Mesenteric fat pad (tissue), 1 donor: ENCODE measurements at regions not wholly inside any gene's neighbourhood (a gene's known extent, or its start where the extent isn't known, plus 50 kb on each side); places are given as distances from the start of the nearest gene placed in this dataset.
"Not testable (repeated sequence)": the region's sequence is repeated elsewhere in the genome, so short reads cannot be mapped to it uniquely, and the experiment has no call there.

ENCODE experiments used
- DNase-seq: peaks from one replicate; pipeline ENCODE4 v3.0.0-alpha.2; 2020; ENCODE audit warnings: low spot score
- donor health status: DM: yes; HTN: yes; CAD: no.

DNA sequence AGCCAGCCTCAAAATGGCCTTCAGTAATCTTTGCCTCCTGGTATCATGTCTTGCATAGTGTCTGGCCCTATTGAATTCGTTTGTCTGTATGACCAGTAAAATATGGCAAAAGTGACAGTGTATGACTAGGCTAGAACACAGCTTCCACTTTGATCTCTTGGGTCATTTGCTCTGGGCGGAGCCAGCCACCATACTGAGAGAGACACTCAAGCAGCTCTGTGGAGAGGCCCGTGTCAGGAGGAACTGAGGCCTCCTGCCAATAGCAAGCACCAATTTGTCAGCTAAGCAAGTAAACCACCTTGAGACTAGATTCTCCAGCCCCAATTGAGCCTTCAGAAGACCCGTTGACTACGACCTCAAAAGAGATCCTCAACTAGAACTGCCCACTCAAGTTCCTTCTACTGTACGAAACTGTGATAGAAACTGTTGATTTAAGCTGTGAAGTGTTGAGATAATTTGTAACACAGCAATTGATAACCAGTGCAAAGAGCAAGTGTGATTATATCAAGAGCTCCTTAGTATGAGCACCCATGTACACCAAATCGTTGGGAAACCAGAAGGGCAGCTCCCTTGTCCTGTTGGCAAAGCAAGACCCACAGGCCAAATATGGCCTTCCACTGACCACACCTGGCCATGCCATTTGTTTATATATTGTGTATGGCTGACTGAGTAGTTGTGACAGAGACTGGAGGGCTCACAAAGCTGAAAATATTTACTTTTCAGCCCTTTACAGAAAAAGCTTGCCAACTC lies 52.7 kb upstream of the SERBP1 start:
- no peak for DNase-seq

DNA sequence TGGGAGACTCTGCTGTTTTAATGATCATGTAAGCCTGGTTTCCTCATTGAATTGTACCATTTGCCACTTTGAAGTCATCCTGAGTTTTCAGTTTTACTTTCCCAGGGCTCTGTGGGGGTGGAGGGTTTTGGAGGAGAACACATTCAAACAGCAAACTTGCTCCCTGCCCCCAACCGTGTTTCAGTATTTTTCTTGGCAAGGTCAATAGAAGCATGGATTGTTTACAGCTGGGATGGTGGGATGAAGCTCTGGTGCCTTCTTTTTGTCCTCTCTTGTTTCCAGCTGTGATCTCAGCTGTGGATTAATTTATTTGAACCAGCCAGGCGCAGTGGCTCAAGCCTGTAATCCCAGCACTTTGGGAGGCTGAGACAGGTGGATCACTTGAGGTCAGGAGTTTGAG lies 54.3 kb upstream of the SERBP1 start:
- no peak for DNase-seq

DNA sequence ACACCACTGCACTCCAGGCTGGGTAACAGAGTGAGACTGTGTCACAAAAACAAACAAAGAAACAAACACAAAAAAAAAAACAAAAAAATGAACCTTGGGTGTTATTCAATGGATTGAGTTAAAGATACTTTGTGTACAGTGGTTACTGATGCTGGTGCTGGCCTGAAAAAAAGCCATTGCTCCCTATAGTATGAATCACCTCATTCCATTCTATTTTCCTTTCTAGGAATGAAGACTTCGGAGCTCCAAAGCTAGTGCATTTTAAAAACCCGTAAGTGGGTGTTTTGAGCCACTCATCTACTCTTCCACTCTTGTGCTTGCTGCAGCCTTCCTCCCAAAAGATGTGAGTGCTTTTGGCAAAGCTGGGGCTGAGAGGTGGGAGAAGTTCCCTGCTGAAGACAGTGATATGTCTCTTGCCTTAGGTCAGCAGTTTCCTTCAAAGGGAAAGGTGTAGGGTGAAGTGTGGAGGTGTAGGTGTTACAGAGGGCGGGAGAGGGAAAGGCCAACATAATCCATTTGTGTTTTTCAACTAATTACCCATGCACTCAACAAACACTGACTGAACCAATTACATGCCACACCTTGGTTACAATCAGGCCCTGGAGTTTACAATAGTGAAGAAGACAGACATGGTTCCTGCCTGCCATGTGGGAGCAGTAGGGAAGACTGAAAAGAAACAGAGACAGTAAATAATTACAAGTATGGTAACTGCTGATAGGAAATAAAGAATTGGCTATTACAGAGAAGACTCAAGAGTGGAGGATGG lies 55.0 kb upstream of the SERBP1 start:
- DNase-seq = no peak

DNA sequence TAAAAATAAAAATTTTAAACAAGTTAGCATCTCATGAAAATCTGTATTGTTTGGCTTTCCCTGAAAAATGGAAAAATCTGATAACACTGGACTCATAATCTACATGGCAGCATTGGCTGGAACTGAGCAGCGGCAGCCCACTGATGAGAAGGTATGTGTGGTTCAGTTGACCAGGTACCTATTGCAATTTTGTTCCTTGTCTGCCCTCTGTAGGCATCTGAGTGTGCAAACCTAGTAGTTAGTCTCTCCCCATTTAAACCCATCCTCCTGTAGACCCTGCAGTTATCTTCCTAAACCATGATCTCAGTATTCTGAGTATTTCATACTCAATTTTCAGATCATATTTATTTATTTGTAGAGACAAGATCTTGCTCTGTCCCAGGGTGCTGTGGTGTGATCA lies 59.4 kb upstream of the SERBP1 start:
- no peak for DNase-seq

DNA sequence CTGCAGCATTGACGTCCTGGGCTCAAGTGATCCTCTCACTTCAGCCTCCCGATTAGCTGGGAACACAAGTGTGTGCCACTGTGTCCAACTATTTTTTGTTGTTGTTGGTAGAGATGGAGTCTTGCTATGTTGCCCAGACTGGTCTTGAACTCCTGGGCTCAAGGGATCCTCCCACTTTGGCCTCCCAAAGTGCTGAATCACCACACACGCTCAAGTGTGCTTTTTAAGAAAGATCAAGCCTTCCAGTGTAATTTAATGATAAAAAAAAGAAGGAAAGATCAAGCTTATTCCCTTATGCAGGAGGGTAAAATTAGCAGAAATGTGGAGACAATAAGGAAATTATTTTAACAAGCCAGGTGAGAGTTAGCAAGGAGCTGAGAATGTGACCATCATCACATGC lies 61.1 kb upstream of the SERBP1 start:
- DNase-seq = no peak

DNA sequence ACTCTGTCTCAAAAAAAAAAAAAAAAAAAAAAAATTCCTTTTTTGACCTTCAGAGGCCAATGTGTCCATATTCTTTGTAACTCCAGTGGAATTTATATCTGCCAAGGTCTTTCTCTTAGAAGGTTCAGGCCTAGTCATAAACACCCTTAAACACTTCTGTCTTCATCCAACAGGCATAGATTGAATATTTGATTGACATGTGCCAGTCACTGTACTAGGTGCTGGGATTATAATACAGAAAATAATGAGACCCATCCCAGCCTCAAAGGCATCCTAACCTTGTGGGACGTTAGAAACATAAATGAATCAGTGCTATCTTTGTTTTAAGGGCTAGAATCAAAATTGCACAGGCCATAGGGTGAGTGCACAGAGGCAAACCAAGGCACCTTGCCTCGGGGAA lies 62.9 kb upstream of the SERBP1 start:
- DNase-seq = no peak

DNA sequence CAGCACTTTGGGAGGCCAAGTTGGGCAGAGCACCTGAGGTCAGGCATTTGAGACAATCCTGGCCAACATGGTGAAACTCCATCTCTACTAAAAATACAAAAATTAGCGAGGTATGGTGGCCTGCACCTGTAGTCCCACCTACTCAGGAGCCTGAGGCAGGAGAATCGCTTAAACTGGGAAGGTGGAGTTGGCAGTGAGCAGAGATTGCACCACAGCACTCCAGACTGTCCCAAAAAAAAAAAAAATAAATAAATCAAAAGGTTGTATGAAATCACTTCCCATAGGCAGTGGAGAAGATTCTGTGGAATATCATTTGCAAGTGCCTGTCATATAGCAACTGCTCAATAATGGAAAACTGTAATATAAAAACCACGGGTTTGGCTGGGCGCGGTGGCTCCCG lies 65.1 kb upstream of the SERBP1 start:
- no peak for DNase-seq

DNA sequence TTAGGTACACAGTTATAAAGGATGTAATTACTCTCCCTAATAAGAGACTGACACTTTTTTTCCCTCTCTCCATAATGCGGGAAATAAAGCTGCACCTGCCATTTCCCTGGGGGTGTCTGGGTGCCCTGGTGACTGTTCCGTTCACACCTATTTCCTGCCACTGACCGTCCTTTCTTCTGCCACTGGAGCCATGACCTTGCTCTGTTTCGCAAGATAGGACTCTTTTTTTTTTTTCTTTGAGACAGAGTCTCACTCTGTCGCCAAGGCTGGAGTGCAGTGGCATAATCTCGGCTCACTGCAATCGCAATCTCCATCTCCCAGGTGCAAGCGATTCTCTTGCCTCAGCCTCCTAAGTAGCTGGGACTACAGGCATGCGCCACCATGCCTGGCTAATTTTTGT lies 66.1 kb upstream of the SERBP1 start:
- DNase-seq = no peak

DNA sequence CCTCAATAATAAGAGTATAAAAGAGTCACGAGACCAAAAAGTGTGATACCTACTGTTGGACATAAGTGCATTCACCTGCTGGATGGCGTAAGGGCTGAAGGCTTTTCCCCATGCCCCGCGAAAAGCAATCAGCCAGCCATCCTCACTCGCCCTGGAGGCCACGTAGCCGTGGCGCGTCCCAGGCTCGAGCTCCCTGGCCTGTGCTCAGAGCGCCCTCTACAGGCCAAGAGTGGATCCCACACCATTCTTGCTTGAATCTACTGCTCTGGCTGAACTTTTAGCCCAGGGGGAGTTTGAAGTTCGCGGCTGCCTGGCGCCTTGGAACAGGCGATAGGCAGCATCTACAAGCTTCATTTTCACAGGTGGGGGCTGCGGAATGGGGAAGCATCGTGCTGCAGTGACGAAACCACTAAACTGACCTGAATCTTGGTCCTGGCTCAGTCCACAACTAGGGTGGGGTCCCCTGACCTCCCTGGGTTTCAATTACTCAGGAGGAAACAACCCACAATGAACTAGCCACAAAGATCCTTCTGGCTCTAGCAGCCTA lies 70.3 kb upstream of the SERBP1 start:
- DNase-seq = peak; percentile 95

DNA sequence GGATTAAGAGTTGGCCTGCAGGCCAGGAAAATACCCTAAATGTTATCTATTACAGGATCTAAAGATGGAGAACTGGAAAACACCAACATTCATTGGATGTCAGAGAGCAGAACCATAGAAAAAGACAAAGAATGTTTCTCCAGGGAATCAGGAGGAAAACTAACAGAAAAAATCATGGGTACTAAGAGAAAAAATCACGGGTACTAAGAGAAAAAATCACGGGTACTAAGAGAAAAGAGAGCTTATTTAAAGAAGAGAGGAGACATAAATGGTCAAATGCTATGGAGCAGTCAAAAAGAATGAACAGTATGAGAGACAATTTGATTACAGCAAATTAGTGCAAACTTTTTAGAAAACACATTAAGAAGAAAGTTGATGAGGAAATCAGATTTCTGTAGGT lies 73.8 kb upstream of the SERBP1 start:
- DNase-seq = no peak

DNA sequence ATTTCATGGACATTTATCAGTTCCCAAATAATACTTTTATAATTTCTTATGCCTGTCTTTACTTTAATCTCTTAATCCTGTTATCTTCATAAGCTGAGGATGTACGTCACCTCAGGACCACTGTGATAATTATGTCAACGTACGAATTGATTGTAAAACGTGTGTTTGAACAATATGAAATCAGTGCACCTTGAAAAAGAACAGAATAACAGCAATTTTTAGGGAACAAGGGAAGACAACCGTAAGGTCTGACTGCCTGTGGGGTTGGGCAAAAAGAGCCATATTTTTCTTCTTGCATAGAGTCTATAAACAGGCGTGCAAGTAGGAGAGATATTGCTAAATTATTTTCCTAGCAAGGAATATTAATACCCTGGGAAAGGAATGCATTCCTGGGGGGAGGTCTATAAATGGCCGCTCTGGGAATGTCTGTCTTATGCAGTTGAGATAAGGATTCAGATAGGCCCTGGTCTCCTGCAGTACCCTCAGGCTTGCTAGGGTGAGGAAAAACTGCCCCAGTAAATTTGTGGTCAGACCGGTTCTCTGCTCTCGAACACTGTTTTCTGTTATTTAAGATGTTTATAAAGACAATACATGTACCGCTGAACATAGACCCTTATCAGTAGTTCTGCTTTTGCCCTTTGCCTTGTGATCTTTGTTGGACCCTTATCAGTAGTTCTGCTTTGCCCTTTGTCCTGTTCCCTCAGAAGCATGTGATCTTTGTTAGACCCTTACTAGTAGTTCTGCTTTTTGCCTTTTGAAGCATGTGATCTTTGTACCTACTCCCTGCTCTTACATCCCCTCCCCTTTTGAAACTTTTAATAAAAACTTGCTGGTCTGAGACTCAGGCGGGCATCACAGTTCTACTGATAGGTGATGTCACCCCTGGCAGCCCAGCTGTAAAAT lies 83.4 kb upstream of the SERBP1 start:
- DNase-seq = not testable (repeated sequence)

DNA sequence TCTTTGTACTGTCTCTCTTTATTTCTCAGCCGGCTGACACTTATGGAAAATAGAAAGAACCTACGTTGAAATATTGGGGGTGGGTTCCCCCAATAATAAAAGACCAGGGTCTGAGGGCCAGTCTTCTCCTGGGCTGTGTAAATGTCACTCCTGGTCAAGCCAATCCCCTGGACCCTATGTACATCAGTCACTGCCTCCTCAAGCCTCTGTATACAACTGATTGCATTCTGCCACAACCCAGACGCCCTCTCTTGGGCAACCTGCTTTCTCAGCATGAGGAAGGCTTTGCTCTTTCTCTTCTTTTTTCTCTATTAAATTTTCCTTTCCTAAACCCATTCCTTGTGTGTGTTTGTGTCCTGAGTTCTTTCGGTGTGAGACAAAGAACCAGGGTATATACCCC lies 84.1 kb upstream of the SERBP1 start:
- no peak for DNase-seq

DNA sequence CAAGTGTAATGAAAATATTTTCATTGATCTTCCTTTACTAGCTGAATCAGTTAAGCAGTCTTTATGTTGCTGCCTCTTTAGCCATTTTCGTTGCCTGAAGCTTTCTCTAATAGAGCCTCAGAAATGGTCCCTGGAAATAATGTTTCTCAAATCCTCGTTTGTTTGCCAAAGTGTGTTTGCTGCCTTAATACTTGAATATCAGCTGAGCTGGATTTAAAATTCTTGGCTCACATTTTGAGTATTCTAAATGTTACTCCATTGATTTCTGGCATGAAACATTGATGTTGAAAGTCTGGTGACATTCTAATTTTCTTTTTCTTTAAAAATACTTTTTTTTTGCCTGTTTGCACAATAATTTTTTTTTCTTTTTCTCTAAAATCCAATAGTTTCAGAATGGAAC lies 84.6 kb upstream of the SERBP1 start:
- DNase-seq = no peak

DNA sequence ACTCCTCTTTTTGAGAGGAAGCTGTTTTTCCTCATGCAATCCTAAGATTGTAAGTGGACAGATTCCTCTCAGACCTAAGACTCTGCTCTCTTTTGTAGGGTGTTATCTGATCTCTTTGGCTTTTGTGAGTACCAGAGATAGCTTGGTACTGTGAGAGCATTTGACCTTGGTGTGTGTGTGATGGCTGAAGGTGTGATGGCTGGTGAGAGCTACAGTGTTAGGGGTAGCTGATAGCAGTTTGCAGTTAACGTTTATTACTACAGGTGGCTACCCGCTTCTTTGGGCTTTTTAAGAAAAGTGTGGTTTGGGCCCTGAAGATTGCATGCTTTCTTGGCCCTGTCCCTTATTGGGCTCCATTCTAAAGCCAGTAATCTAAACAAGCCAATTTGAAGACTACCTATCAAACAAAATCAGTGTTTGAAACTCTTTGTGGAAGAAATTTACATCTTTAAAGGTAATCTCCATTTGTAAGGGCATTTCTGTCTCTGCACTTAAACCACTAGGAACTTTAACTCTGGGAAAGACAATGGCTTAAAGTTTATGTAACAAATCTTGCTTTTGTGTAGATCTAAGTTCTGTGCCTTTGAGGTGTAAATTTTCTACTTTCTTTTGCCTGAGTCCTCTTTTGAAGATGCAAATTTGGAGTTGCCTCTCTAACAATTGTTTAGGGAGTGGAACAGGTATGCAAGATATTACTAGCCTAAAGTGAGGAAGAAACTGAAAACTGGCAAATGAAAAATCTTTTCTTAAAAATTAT lies 85.3 kb upstream of the SERBP1 start:
- DNase-seq = no peak

DNA sequence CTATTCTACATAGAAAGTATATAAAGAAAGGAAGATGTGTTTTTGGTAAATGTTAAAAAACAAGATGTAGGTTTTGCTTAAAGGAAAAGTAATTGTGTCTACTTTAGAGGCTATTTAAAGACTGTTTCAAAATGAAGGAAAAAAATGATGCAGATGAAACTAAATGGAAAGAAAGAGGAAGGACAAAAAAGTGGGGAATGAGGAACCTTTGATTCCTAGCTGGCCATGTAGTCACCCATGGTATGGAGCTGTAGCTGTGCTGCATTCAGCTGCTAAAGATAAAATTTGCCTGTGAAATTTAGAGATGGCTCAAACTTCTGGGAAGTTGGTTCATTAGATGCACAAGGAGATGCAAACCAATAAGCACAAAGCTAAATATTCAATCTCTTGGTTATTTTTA lies 86.8 kb upstream of the SERBP1 start:
- DNase-seq = no peak

DNA sequence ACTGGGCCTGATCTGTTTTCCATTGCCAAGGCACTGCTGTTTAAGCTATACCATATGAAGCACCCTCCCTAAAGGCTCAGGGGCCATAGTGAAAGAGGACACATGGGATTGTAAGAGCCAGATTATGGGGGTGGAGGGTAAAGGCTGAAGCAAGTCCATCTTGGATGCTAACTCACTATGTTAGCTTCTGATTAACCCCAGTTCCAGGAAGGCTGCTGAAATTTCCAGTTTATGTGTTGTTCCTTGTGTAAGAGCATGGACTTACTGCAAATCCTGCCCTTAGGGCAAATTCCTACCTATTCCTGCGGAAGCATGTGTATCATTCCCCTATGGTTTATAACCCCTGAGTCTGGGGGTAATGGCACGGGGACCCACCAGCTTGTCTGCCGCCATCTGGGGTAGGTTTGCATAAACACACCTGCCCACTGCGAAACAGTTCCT lies 91.8 kb upstream of the SERBP1 start:
- DNase-seq = no peak

DNA sequence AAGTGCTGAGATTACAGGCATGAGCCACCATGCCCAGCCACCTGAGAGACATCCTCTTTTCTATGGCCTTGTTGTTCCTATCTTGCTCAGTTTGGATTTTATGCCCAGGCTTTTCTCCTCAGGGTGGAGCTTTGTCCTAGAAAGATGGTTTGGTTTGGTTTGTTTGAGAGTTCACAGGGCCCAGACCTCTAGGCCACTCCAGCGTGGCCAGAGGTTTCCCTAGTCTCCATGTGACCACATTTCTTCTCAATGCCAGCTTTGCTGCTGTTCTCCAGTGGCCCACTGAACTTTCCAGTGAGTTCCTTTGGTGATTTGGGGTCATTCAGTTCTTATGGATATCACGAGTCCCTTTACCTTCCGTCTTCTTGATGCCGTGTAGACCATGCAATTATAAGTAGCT lies 92.6 kb upstream of the SERBP1 start:
- DNase-seq = no peak

DNA sequence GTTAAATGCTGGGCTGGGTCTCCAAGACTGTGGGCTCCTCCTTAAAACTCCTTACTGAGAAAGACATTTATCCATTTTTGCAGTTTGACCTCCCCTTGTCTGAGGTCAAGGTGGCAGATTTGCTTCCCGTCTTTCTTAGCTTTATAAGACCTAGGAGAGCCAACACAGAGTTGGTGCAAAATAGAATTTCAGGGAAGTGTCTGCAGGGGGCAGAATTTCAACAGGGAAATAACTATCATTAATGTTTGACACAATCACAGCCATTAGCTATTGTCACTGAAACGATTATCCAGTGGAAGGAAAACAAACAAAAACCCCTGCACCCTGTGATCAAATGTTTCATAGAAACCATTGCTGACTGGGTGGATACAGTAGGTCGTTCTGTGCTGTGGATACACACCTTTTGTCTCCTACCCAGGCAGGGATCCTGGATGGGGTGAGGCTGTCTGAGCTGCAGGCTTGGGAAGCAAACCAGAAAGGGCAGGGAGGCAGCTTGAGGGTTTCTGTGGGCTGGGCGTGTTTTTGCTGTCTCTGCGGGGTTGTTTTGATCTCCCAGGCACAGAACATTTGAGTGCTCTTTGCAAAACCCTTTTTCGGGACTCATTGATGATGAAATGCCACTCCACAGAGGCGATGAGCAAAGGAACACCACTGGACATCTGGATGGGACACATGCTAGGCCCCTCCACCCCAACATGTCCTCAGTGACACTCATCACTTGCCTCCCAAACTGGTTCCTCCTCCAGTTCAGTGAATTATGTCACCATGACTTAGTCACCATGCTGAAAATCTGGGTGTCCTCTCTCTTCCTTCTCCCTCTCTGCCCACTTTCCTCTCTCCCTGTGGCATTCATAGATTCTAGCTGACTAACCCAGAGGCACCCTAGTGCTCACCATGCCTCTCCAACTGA lies 94.2 kb upstream of the SERBP1 start:
- no peak for DNase-seq

DNA sequence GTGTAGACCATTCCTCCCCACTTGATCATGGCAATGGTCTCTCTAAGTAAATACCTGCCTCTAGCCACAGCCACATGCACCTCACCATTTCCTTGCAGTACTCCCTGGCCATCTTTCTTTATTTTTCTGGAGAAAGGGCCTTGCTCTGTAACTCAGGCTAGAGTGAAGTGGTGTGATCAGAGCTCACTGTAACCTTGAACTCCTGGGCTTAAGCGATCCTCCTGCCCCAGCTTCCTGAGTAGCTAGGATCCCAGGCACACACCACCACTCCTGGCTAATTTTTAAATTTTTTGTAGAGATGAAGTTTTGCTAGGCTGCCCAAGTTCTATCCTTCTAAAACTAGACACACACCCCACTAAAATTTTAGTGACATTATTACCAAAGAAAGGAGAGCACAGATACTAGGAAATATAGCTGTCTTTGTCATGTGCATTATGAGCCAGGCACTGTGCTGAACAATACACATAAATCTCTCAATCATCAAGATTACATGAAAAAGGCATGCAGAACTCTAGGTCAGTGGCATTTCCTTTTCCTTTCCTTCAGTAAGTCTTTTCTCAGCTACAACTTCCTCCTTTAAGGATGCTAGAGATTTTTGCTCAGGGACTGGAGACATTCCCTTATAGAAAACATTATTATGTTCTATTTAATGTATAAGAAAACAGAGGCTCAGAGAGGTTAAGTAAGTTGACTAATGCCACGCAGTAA lies 95.0 kb upstream of the SERBP1 start:
- DNase-seq = no peak
